ENCODE measurements at regions not wholly inside any gene's neighbourhood (a gene's known extent, or its start where the extent isn't known, plus 50 kb on each side); places are given as distances from the start of the nearest gene placed in this dataset.
A peak's percentile ranks its signal among the peaks of the same experiment; 100 is the strongest.

DNA sequence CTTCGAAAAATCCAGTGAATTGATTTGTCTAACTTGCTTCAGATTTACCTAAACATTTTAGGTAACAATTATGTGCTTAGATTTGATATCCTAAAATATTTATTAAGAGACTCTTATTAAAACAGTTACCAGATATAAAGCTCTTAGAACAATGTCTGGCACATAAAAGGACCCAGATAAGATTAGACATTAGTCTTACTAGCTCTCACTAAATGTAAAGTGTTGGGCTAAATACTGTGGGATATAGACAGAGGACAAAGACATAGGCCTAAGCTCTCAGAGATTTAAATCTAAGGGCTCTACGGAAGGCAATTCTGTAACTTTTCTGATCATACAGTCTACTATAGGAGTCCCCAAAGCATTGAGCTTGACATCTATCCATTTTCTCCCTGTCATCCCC, 94.4 kb upstream of the TRPC3 start:
- 83 to 95% (median 87%) methylated on average over 2 of the region's 2 CpGs for WGBS, 3 donors
- Histone ChIP-seq H3K27me3 (ENCODE audit: control insufficient read depth in 3 of 3, insufficient read depth in 3 of 3, low read length in 3 of 3) (no peaks in the 10 kb centered on the region), H3K27ac (ENCODE audit: low read depth in 1 of 3, low read length in 2 of 3) (no peak overlapping the region), H3K4me3 (ENCODE audit: low read depth in 1 of 3, low read length in 3 of 3) (no peak overlapping the region), H3K4me1 (ENCODE audit: control insufficient read depth in 3 of 3, insufficient read depth in 2 of 3, low read depth in 1 of 3, low read length in 2 of 3) (no peaks in the 10 kb centered on the region), H3K36me3 (ENCODE audit: control insufficient read depth in 3 of 3, insufficient read depth in 2 of 3, low read depth in 1 of 3, low read length in 3 of 3) (no peaks in the 10 kb centered on the region), H3K9me3 (ENCODE audit: control insufficient read depth in 2 of 2, insufficient read depth in 1 of 2, low read depth in 1 of 2, low read length in 1 of 2) (no peaks in the 10 kb centered on the region)
- no peak for DNase-seq
- FAIRE-seq = no peak

DNA sequence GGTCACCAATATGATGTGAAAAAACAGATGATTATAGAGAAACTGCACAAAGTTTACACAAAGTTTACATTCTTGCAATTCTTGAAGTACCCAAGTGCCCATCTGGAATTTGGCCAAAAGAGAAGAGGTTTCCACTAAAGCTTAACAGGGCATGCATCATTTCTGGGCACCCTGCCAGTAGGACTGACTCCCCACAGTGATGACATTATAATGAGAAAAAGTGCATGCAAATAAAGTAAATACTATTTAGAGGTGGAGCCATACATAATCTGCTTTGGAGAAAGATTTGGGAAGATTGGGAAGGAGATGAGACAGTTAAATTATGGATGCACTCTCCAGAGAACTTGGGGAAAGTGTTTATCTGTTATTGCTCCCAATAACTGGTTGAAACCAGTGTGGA, 93.7 kb upstream of the TRPC3 start:
- Histone ChIP-seq H3K4me1 (ENCODE audit: control insufficient read depth in 3 of 3, insufficient read depth in 2 of 3, low read depth in 1 of 3, low read length in 2 of 3) (no peaks in the 10 kb centered on the region), H3K27me3 (ENCODE audit: control insufficient read depth in 3 of 3, insufficient read depth in 3 of 3, low read length in 3 of 3) (no peaks in the 10 kb centered on the region), H3K36me3 (ENCODE audit: control insufficient read depth in 3 of 3, insufficient read depth in 2 of 3, low read depth in 1 of 3, low read length in 3 of 3) (no peaks in the 10 kb centered on the region), H3K27ac (ENCODE audit: low read depth in 1 of 3, low read length in 2 of 3) (no peak overlapping the region), H3K4me3 (ENCODE audit: low read depth in 1 of 3, low read length in 3 of 3) (no peak overlapping the region), H3K9me3 (ENCODE audit: control insufficient read depth in 2 of 2, insufficient read depth in 1 of 2, low read depth in 1 of 2, low read length in 1 of 2) (no peaks in the 10 kb centered on the region)
- FAIRE-seq = no peak
- DNase-seq = peak in 1 of 2 donors; percentile 1

DNA sequence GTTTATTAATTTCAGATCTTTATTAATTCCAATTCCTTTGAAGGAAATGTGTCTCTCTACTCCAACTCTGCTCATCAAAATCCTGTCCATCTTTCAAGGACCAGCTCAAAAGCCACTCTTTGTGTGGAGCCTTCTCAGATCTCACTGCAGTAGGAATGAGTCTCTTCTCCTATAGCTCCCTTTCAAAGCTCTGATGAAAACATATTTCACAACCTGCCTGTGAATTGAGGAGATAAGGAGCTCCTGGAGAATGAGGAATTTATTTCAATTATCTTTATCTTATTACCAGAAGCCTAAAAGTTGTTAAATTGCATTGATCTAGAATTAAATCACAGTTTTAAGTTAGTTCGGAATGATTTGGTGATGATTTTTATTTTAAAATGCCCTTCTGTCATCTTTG, 92.6 kb upstream of the TRPC3 start:
- no peak for FAIRE-seq
- Histone ChIP-seq H3K4me1 (ENCODE audit: control insufficient read depth in 3 of 3, insufficient read depth in 2 of 3, low read depth in 1 of 3, low read length in 2 of 3) (no peaks in the 10 kb centered on the region), H3K9me3 (ENCODE audit: control insufficient read depth in 2 of 2, insufficient read depth in 1 of 2, low read depth in 1 of 2, low read length in 1 of 2) (no peaks in the 10 kb centered on the region), H3K27ac (ENCODE audit: low read depth in 1 of 3, low read length in 2 of 3) (no peak overlapping the region), H3K4me3 (ENCODE audit: low read depth in 1 of 3, low read length in 3 of 3) (no peak overlapping the region), H3K36me3 (ENCODE audit: control insufficient read depth in 3 of 3, insufficient read depth in 2 of 3, low read depth in 1 of 3, low read length in 3 of 3) (no peaks in the 10 kb centered on the region), H3K27me3 (ENCODE audit: control insufficient read depth in 3 of 3, insufficient read depth in 3 of 3, low read length in 3 of 3) (no peaks in the 10 kb centered on the region)
- 64 to 91% (median 82%) methylated on average over 1 of the region's 1 CpG for WGBS, 3 donors
- DNase-seq = no peak

DNA sequence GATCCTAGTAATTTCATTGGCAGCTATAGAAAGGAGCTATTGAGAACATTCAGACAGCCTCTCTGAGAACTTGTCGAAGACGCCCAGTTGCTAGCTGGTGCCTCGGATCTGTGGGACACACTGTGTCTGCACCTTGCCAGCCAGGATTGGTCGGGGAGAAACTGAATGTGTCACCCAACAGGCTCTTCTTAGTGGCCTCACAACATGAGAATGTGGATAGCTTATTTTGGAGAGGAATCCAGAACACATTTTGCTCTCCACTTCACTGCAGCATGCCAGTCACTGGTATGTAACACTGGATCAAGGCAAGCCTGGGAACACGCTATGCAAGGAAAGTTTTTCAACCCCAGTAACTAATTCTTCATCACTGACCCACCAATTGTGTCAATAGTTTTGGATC, 89.5 kb upstream of the TRPC3 start:
- Histone ChIP-seq H3K4me3 (ENCODE audit: low read depth in 1 of 3, low read length in 3 of 3) (no peak overlapping the region), H3K27ac (ENCODE audit: low read depth in 1 of 3, low read length in 2 of 3) (no peak overlapping the region), H3K9me3 (ENCODE audit: control insufficient read depth in 2 of 2, insufficient read depth in 1 of 2, low read depth in 1 of 2, low read length in 1 of 2) (no peaks in the 10 kb centered on the region), H3K27me3 (ENCODE audit: control insufficient read depth in 3 of 3, insufficient read depth in 3 of 3, low read length in 3 of 3) (no peaks in the 10 kb centered on the region), H3K36me3 (ENCODE audit: control insufficient read depth in 3 of 3, insufficient read depth in 2 of 3, low read depth in 1 of 3, low read length in 3 of 3) (no peaks in the 10 kb centered on the region), H3K4me1 (ENCODE audit: control insufficient read depth in 3 of 3, insufficient read depth in 2 of 3, low read depth in 1 of 3, low read length in 2 of 3) (no peaks in the 10 kb centered on the region)
- FAIRE-seq = no peak
- 59 to 75% (median 59%) methylated on average over 5 of the region's 5 CpGs for WGBS, 3 donors
- DNase-seq = no peak

DNA sequence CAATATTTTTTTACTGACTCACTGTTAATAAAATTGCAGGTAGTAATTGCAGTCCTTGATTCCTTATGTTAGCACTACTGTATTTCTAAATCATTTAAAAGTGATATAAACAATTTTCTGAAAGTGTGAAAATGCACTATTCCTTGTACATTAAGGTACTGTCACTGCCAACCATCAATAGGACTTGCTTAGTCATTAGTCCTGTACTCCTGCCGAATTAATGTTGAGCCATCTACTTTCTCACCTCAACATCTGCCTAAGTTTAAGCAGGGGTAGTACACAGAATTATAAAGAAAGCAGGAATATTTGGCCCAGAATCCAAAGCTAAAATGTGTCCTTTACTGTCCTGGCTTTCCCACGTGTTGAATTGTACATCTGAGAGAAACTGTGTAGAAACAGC, 87.0 kb upstream of the TRPC3 start:
- WGBS, 3 donors = 20 to 48% (median 41%) methylated on average over 2 of the region's 2 CpGs
- no peaks in the 10 kb centered on the region for H3K36me3 ChIP-seq (ENCODE audit: control insufficient read depth in 3 of 3, insufficient read depth in 2 of 3, low read depth in 1 of 3, low read length in 3 of 3)
- no peaks in the 10 kb centered on the region for H3K27me3 ChIP-seq (ENCODE audit: control insufficient read depth in 3 of 3, insufficient read depth in 3 of 3, low read length in 3 of 3)
- H3K4me1 ChIP-seq (ENCODE audit: control insufficient read depth in 3 of 3, insufficient read depth in 2 of 3, low read depth in 1 of 3, low read length in 2 of 3) = no peaks in the 10 kb centered on the region
- FAIRE-seq (no peak), DNase-seq (no peak)
- H3K9me3 ChIP-seq (ENCODE audit: control insufficient read depth in 2 of 2, insufficient read depth in 1 of 2, low read depth in 1 of 2, low read length in 1 of 2) = no peaks in the 10 kb centered on the region
- no peak overlapping the region for H3K4me3 ChIP-seq (ENCODE audit: low read depth in 1 of 3, low read length in 3 of 3)
- no peak overlapping the region for H3K27ac ChIP-seq (ENCODE audit: low read depth in 1 of 3, low read length in 2 of 3)

DNA sequence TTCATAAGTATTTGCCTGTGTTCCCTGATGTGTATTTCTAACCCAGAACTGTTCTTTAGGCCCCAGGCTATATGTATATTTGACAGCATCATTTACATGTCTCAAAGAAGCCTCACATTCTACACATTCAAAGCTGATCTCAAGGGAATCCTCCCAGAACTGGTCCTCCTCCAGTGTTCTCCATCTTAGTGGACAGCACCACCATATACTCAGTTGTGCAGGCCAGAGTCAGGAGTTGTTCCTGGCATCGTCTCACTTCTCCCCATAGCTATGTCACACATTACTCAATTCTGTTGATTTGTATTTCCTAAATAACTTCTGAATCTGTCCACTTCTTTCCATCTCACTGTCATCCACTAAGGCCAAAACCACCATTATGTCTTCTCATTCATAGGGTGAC, 82.8 kb upstream of the TRPC3 start:
- Histone ChIP-seq H3K27me3 (ENCODE audit: control insufficient read depth in 3 of 3, insufficient read depth in 3 of 3, low read length in 3 of 3) (no peaks in the 10 kb centered on the region), H3K4me1 (ENCODE audit: control insufficient read depth in 3 of 3, insufficient read depth in 2 of 3, low read depth in 1 of 3, low read length in 2 of 3) (no peaks in the 10 kb centered on the region), H3K4me3 (ENCODE audit: low read depth in 1 of 3, low read length in 3 of 3) (no peak overlapping the region), H3K9me3 (ENCODE audit: control insufficient read depth in 2 of 2, insufficient read depth in 1 of 2, low read depth in 1 of 2, low read length in 1 of 2) (no peaks in the 10 kb centered on the region), H3K36me3 (ENCODE audit: control insufficient read depth in 3 of 3, insufficient read depth in 2 of 3, low read depth in 1 of 3, low read length in 3 of 3) (no peaks in the 10 kb centered on the region), H3K27ac (ENCODE audit: low read depth in 1 of 3, low read length in 2 of 3) (no peak overlapping the region)
- FAIRE-seq (no peak), DNase-seq (no peak)
- 78 to 89% (median 80%) methylated on average over 1 of the region's 1 CpG for WGBS, 3 donors

DNA sequence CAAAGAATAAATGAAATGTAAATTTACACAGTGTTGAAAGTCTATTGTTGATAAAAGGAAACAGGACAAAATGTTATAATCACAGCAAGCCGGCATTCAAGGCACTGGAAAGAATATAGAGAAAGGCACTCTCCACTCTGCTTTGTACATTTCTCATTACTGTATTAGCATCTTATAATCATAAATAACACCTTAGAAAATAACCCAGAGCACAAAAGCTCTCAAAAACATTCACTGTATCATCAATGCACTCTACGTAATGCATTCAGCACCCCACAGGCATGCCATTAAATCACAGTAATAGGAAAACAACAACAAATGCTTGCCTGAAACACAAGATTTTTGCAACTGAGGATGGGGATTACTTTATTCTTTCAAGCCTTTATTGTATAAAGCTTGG, 75.3 kb upstream of the TRPC3 start:
- WGBS, 3 donors = 78 to 87% (median 81%) methylated on average over 2 of the region's 2 CpGs
- H3K27me3 ChIP-seq (ENCODE audit: control insufficient read depth in 3 of 3, insufficient read depth in 3 of 3, low read length in 3 of 3) = no peaks in the 10 kb centered on the region
- FAIRE-seq = no peak
- DNase-seq = no peak
- no peak overlapping the region for H3K27ac ChIP-seq (ENCODE audit: low read depth in 1 of 3, low read length in 2 of 3)
- H3K36me3 ChIP-seq (ENCODE audit: control insufficient read depth in 3 of 3, insufficient read depth in 2 of 3, low read depth in 1 of 3, low read length in 3 of 3) = no peaks in the 10 kb centered on the region
- no peak overlapping the region for H3K4me3 ChIP-seq (ENCODE audit: low read depth in 1 of 3, low read length in 3 of 3)
- H3K9me3 ChIP-seq (ENCODE audit: control insufficient read depth in 2 of 2, insufficient read depth in 1 of 2, low read depth in 1 of 2, low read length in 1 of 2) = peaks cover 0 to 3% of the 10 kb centered on the region in 2 donors
- no peaks in the 10 kb centered on the region for H3K4me1 ChIP-seq (ENCODE audit: control insufficient read depth in 3 of 3, insufficient read depth in 2 of 3, low read depth in 1 of 3, low read length in 2 of 3)

DNA sequence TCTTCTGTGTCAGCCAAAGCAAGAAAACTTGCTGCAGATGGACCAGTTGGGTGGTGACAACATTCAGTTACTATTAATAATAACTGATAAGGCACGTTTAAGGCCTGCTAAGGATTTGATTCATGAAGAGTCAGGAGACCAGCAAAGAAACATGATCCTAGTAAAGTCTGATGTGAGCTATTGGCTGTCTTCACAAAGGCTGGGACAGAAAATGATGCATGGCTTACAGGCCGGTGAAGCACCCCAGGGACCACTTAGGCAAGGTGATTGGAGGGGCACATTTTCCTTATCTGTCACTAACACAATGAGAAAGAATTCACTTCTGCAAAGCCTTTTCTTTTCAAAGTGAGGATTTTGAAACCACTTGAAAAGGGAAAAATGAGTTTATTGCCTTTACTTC, 65.4 kb upstream of the TRPC3 start:
- DNase-seq (no peak), FAIRE-seq (no peak)
- Histone ChIP-seq H3K36me3 (ENCODE audit: control insufficient read depth in 3 of 3, insufficient read depth in 2 of 3, low read depth in 1 of 3, low read length in 3 of 3) (no peaks in the 10 kb centered on the region), H3K4me3 (ENCODE audit: low read depth in 1 of 3, low read length in 3 of 3) (no peak overlapping the region), H3K9me3 (ENCODE audit: control insufficient read depth in 2 of 2, insufficient read depth in 1 of 2, low read depth in 1 of 2, low read length in 1 of 2) (peaks cover 0 to 2% of the 10 kb centered on the region in 2 donors), H3K4me1 (ENCODE audit: control insufficient read depth in 3 of 3, insufficient read depth in 2 of 3, low read depth in 1 of 3, low read length in 2 of 3) (no peaks in the 10 kb centered on the region), H3K27me3 (ENCODE audit: control insufficient read depth in 3 of 3, insufficient read depth in 3 of 3, low read length in 3 of 3) (peaks cover 0 to 2% (median 0%) of the 10 kb centered on the region in 3 donors), H3K27ac (ENCODE audit: low read depth in 1 of 3, low read length in 2 of 3) (no peak overlapping the region)
- 17 to 29% (median 23%) methylated on average over 2 of the region's 2 CpGs for WGBS, 3 donors

DNA sequence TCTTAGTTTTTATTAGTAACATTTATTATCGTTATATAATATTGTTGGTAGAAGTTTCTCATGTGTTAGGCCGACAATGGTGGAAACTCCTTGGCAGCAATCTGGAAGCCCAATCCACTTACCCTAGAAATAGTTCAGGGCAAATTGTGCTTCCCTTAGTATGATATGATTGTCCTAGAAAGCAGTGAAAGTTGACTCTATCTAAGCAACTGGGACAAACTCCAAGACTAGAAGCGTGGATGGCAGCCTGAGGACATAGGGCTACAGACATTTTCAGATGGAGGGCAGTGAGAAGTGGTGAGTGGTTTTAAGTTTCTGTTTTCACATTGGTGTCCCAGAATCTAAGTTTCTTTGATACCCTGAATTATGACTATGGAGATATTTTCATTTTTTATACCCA, 63.3 kb upstream of the TRPC3 start:
- Histone ChIP-seq H3K36me3 (ENCODE audit: control insufficient read depth in 3 of 3, insufficient read depth in 2 of 3, low read depth in 1 of 3, low read length in 3 of 3) (no peaks in the 10 kb centered on the region), H3K4me3 (ENCODE audit: low read depth in 1 of 3, low read length in 3 of 3) (no peak overlapping the region), H3K4me1 (ENCODE audit: control insufficient read depth in 3 of 3, insufficient read depth in 2 of 3, low read depth in 1 of 3, low read length in 2 of 3) (no peaks in the 10 kb centered on the region), H3K27ac (ENCODE audit: low read depth in 1 of 3, low read length in 2 of 3) (no peak overlapping the region), H3K9me3 (ENCODE audit: control insufficient read depth in 2 of 2, insufficient read depth in 1 of 2, low read depth in 1 of 2, low read length in 1 of 2) (peaks cover 0 to 2% of the 10 kb centered on the region in 2 donors), H3K27me3 (ENCODE audit: control insufficient read depth in 3 of 3, insufficient read depth in 3 of 3, low read length in 3 of 3) (peaks cover 0 to 2% (median 0%) of the 10 kb centered on the region in 3 donors)
- WGBS, 3 donors = 90% methylated on average over 3 of the region's 3 CpGs
- DNase-seq (no peak), FAIRE-seq (no peak)
